ENCODE measurements at regions not wholly inside any gene's neighbourhood (a gene's known extent, or its start where the extent isn't known, plus 50 kb on each side); places are given as distances from the start of the nearest gene placed in this dataset.
A peak's percentile ranks its signal among the peaks of the same experiment; 100 is the strongest.

GRCh38 chr1:221227872-221228337, 348.7 kb downstream of the HLX start:
- DNase-seq (ENCODE audit: low read depth, low spot score) (no peak), ATAC-seq (peak; percentile 69), FAIRE-seq (no peak)
- no TSS peak for BruUV-seq (replicated peaks)
- no peaks in the 10 kb centered on the region for H3K36me3 ChIP-seq (ENCODE audit: control insufficient read depth in 2 of 2, insufficient read depth in 2 of 2, low read length in 1 of 2)
- CTCF ChIA-PET, result interaction anchor here (0.9 to 1.3 kb wide), 2 partner anchors 36 to 352 kb away, joined by 3 to 7 read pairs; no protein-coding TSS in a partner anchor
- intact Hi-C loops (cut with micrococcal nuclease; ENCODE audit: unreplicated experiment), result no loop called here
- 28% methylated on average over 11 of the region's 11 CpGs for WGBS (ENCODE audit: insufficient coverage, insufficient replicate concordance, low lambda C conversion rate, missing lambda C conversion rate)
- H3K4me1 ChIP-seq (ENCODE audit: control insufficient read depth, insufficient read depth, low read length), result no peaks in the 10 kb centered on the region
- H2AFZ ChIP-seq (ENCODE audit: control insufficient read depth, low read depth, low read length), result no peak overlapping the region
- RAD21 ChIA-PET (ENCODE audit: unreplicated experiment), result interaction anchor here (1.2 kb wide), 1 partner anchor 208 kb away, joined by 4 read pairs; no protein-coding TSS in a partner anchor
- no peaks in the 10 kb centered on the region for H3K9me3 ChIP-seq (replicated peaks; ENCODE audit: control insufficient read depth, insufficient read depth, low read length)
- H3K27ac ChIP-seq (ENCODE audit: control insufficient read depth, insufficient read depth), result no peak overlapping the region
- H3K27me3 ChIP-seq (replicated peaks in 1 of 2; ENCODE audit: control insufficient read depth in 2 of 2, insufficient read depth in 2 of 2, low read length in 1 of 2), result no peaks in the 10 kb centered on the region
- in situ Hi-C loops (cut with MboI), result no loop called here
- H3K79me2 ChIP-seq (ENCODE audit: control insufficient read depth, insufficient read depth, low read length), result no peaks in the 10 kb centered on the region
- POLR2A ChIA-PET, result no interaction called here
- SMC1A ChIA-PET (ENCODE audit: uncharacterized antibody, unreplicated experiment), result no interaction called here
- no peak overlapping the region for H3K4me3 ChIP-seq
- H4K20me1 ChIP-seq (ENCODE audit: control insufficient read depth, insufficient read depth), result no peaks in the 10 kb centered on the region
- H3K9ac ChIP-seq (ENCODE audit: control insufficient read depth, insufficient read depth, low read length), result no peak overlapping the region
- H3K4me2 ChIP-seq (ENCODE audit: control insufficient read depth, insufficient read depth), result no peak overlapping the region
- TF ChIP-seq RUNX3 (IDR thresholded peaks at IDR 0.05; ENCODE audit: low read length), result peak; percentile 36
- no peak; the same call in 1 of the 2 replicates for TF ChIP-seq IRF4 (IDR thresholded peaks at IDR 0.05; ENCODE audit: low read depth, low read length)
- TF ChIP-seq DPF2 (IDR thresholded peaks at IDR 0.05), result no peak
- TF ChIP-seq IKZF1 (conservative IDR thresholded peaks at IDR 0.05), result peak; percentile 69
- TF ChIP-seq, protein P1, sequence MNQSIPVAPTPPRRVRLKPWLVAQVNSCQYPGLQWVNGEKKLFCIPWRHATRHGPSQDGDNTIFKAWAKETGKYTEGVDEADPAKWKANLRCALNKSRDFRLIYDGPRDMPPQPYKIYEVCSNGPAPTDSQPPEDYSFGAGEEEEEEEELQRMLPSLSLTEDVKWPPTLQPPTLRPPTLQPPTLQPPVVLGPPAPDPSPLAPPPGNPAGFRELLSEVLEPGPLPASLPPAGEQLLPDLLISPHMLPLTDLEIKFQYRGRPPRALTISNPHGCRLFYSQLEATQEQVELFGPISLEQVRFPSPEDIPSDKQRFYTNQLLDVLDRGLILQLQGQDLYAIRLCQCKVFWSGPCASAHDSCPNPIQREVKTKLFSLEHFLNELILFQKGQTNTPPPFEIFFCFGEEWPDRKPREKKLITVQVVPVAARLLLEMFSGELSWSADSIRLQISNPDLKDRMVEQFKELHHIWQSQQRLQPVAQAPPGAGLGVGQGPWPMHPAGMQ (IDR thresholded peaks at IDR 0.05; ENCODE audit: borderline replicate concordance), result no peak
- TF ChIP-seq, protein P2, sequence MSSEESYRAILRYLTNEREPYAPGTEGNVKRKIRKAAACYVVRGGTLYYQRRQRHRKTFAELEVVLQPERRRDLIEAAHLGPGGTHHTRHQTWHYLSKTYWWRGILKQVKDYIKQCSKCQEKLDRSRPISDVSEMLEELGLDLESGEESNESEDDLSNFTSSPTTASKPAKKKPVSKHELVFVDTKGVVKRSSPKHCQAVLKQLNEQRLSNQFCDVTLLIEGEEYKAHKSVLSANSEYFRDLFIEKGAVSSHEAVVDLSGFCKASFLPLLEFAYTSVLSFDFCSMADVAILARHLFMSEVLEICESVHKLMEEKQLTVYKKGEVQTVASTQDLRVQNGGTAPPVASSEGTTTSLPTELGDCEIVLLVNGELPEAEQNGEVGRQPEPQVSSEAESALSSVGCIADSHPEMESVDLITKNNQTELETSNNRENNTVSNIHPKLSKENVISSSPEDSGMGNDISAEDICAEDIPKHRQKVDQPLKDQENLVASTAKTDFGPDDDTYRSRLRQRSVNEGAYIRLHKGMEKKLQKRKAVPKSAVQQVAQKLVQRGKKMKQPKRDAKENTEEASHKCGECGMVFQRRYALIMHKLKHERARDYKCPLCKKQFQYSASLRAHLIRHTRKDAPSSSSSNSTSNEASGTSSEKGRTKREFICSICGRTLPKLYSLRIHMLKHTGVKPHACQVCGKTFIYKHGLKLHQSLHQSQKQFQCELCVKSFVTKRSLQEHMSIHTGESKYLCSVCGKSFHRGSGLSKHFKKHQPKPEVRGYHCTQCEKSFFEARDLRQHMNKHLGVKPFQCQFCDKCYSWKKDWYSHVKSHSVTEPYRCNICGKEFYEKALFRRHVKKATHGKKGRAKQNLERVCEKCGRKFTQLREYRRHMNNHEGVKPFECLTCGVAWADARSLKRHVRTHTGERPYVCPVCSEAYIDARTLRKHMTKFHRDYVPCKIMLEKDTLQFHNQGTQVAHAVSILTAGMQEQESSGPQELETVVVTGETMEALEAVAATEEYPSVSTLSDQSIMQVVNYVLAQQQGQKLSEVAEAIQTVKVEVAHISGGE (CRISPR knock-in tag; IDR thresholded peaks at IDR 0.05), result no peak
- peak; percentile 44; the same call in 1 of the 2 replicates for TF ChIP-seq NR2F1 (conservative IDR thresholded peaks at IDR 0.05)
- no peak for TF ChIP-seq NBN (IDR thresholded peaks at IDR 0.05)
- TF ChIP-seq USF1 (IDR thresholded peaks at IDR 0.05; ENCODE audit: borderline replicate concordance, extremely low read length, insufficient read depth, low read depth, low read length), result no peak
- no peak for TF ChIP-seq RCOR1 (conservative IDR thresholded peaks at IDR 0.05; ENCODE audit: low read depth, low read length)
- TF ChIP-seq HCFC1 (IDR thresholded peaks at IDR 0.05; ENCODE audit: low read length), result no peak
